H1 (cell line): ENCODE measurements at regions not wholly inside any gene's neighbourhood (a gene's known extent, or its start where the extent isn't known, plus 50 kb on each side); places are given as distances from the start of the nearest gene placed in this dataset.

Experiments used
- CBX8 ChIP-seq: fragments of 300-800, 300-1000 bp; sonication (generic); IDR thresholded peaks from 2 replicates; pipeline ENCODE4 v1.7.1; 2016; ENCODE audit warnings: low read depth, low read length, borderline replicate concordance
- PHF8 ChIP-seq: fragments of 200-600 bp; sonication (generic); conservative IDR thresholded peaks from 2 replicates; pipeline ENCODE4 v1.7.1; 2012; ENCODE audit warnings: low read depth, mild to moderate bottlenecking, inconsistent platforms, low read length, moderate library complexity
- SP4 ChIP-seq: IDR thresholded peaks from 2 replicates; pipeline ENCODE4 v1.6.1; 2012; ENCODE audit warnings: low read length, inconsistent platforms
- TAF7 ChIP-seq: optimal IDR thresholded peaks from 2 replicates; pipeline ENCODE3; 2011; ENCODE audit warnings: low read depth, mild to moderate bottlenecking, inconsistent platforms, low read length, moderate library complexity, borderline replicate concordance
- USF2 ChIP-seq: IDR thresholded peaks from 2 replicates; pipeline ENCODE4 v1.6.1; 2011; ENCODE audit warnings: low read length, improper control_type of control experiment

- TF ChIP-seq USF2 (no peak), TAF7 (no peak), SP4 (no peak), PHF8 (no peak), CBX8 (no peak)
Observed at GRCh38 chr3:31142543-31142942, 248.1 kb upstream of the GADL1 start (continued).
